Astrocyte of the spinal cord (primary cell): ENCODE measurements at regions not wholly inside any gene's neighbourhood (a gene's known extent, or its start where the extent isn't known, plus 50 kb on each side); places are given as distances from the start of the nearest gene placed in this dataset.
"Not testable (repeated sequence)": the region's sequence is repeated elsewhere in the genome, so short reads cannot be mapped to it uniquely, and the experiment has no call there.

ENCODE experiments used
- DNase-seq: peaks from one replicate; pipeline ENCODE4 v3.0.0; 2011; ENCODE audit warnings: low read depth, low spot score
- H3K4me3 ChIP-seq: 2 replicates; pipeline ENCODE4 v1.5.1; 2011; ENCODE audit warnings: low read depth, mild to moderate bottlenecking, low read length, moderate library complexity
- in situ Hi-C: cut with HindIII; loops from 2 replicates; pipeline ENCODE4 v1.10.0; 2017; ENCODE audit warnings: low sequenced_read_pairs
- TF ChIP-seq, protein P1 (sequence below): IDR thresholded peaks from 2 replicates; pipeline ENCODE4 v1.5.1; 2012; ENCODE audit warnings: low read depth, mild to moderate bottlenecking, low read length, inconsistent platforms

DNA sequence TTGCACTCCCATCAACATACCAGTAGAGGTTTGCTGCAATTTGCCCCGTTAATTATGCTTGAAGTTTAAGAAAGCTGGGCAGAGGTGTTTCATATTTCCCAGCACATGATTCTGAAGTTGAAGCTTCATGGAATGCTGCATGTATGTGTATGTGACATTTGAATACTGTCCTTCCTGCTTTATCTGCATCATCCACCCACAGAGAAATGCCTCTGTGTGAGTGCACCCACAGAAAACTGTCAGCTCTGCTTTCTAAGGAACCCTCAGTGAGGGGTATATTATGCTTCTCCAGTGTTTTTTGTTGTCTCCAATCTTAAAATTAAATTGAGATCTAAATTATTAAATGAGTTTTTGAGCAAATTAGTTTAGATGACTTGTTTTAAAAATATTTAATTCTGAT is 358.1 kb upstream of the PIK3R1 start:
- TF ChIP-seq, protein P1, sequence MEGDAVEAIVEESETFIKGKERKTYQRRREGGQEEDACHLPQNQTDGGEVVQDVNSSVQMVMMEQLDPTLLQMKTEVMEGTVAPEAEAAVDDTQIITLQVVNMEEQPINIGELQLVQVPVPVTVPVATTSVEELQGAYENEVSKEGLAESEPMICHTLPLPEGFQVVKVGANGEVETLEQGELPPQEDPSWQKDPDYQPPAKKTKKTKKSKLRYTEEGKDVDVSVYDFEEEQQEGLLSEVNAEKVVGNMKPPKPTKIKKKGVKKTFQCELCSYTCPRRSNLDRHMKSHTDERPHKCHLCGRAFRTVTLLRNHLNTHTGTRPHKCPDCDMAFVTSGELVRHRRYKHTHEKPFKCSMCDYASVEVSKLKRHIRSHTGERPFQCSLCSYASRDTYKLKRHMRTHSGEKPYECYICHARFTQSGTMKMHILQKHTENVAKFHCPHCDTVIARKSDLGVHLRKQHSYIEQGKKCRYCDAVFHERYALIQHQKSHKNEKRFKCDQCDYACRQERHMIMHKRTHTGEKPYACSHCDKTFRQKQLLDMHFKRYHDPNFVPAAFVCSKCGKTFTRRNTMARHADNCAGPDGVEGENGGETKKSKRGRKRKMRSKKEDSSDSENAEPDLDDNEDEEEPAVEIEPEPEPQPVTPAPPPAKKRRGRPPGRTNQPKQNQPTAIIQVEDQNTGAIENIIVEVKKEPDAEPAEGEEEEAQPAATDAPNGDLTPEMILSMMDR = no peak
- DNase-seq = no peak
- H3K4me3 ChIP-seq = no peak overlapping the region
- in situ Hi-C loops = no loop called here

DNA sequence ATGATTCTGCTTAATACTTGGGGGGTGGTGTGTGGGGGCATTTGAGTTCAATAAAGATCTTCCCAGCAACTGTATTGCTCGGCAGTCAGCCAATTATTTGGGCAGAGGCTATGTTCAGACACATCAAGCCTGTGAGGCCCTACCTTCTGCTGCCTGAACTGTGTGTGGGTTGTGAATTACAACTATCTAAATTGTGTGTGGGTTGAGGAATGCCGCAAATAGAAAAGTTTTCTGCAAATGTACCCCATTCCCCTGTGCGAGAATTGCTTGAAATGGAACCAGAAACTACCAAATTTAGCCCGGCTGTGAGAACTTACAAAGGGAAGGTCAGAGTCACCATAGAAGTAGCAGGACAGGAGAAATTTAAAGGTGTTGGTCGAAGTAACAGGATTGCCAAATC is 360.0 kb upstream of the PIK3R1 start:
- H3K4me3 ChIP-seq = no peak overlapping the region
- in situ Hi-C loops = no loop called here
- TF ChIP-seq, protein P1 = no peak
- no peak for DNase-seq

DNA sequence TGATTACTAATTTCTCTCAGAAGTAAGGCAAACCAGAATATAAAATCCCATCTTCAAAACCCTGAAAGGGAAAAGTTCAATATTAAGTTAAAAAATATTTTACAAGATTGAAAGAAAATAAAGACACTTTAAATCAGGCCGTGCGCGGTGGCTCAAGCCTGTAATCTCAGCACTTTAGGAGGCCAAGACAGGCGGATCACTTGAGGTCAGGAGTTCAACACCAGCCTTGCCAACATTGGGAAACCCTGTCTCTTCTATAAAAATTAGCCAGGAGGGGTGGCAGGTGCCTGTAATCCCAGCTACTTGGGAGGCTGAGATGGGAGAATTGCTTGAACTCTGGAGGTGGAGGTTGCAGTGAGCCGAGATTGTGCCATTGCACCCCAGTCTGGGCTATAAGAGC is 364.6 kb upstream of the PIK3R1 start:
- DNase-seq, in situ Hi-C loops, H3K4me3 ChIP-seq: not testable (repeated sequence)

DNA sequence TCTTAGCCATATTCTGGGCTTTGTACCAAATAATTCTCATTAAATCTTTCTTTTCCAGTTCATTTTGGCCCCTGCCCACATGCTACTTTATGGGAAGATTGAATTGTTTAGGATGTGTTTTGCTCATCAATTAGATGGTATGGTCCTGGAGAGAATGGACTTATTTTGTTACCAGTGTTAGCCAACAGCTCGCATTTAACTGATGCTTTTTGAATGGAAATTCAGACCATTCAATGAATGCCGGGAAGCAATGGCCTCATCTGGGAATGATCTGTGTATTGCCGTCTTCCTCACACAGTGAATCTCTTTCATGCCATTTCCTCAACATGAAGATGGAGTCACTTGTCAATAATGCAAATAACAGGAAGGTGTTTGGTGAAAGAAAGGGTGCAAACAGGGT is 370.6 kb upstream of the PIK3R1 start:
- no peak for DNase-seq
- H3K4me3 ChIP-seq = no peak overlapping the region
- TF ChIP-seq, protein P1 = no peak
- in situ Hi-C loops = no loop called here

DNA sequence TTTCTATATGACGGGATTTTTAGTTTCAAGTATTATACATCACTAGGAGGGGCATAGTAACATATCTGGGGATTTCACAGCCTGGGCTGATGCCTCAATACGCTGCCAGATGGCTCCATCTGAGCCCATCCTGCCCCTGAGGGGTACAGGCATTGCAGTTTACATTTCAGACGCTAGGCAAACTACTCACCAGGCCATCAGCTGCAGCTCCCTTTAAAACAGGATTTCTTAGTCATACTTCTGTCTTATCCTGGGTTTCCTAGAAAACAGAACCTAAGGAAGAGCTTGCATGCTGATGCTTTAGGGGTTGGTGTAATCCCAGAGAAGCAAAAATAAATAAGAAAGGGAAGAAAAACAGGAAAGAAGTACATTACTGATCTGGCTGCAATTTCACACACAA is 372.8 kb upstream of the PIK3R1 start:
- in situ Hi-C loops = no loop called here
- TF ChIP-seq, protein P1 = peak; percentile 37
- H3K4me3 ChIP-seq = no peak overlapping the region
- peak; percentile 19 for DNase-seq

DNA sequence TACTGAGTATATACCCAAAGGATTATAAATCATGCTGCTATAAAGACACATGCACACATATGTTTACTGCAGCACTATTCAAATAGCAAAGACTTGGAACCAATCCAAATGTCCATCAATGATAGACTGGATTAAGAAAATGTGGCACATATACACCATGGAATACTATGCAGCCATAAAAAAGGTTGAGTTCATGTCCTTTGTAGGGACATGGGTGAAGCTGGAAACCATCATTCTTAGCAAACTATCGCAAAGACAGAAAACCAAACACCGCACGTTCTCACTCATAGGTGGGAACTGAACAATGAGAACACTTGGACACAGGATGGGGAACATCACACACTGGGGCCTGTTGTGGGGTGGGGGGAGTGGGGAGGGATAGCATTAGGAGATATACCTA is 378.3 kb upstream of the PIK3R1 start:
- H3K4me3 ChIP-seq, in situ Hi-C loops, DNase-seq: not testable (repeated sequence)

DNA sequence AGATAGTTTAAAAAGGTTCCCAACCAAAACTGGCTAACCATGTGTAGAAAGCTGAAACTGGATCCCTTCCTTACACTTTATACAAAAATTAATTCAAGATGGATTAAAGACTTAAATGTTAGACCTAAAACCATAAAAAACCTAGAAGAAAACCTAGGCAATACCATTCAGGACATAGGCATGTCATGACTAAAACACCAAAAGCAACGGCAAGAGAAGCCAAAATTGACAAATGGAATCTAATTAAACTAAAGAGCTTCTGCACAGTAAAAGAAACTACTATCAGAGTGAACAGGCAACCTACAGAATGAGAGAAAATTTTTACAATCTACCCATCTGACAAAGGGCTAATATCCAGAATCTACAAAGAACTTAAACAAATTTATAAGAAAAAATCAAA is 379.1 kb upstream of the PIK3R1 start:
- DNase-seq, H3K4me3 ChIP-seq, in situ Hi-C loops: not testable (repeated sequence)

DNA sequence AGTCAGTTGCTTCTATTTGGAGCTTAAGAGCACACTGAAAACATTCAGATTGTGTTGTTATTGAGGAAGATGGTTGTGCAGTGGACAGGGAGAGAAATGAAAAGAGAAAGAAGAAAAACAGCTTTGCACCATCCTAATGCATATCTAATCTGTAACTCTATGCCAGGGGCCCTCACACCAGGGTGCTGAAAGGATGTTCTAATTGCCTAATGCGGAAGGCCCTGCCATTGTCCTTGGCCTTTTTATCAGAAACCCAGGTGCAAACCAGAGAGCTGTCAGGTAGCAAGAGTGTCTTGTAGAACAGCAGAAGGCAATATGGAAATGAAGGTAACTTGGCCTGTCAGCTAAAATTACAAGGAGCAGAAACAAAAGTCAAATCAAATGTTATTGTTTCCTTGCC is 384.5 kb upstream of the PIK3R1 start:
- TF ChIP-seq, protein P1 = no peak
- in situ Hi-C loops = no loop called here
- H3K4me3 ChIP-seq = no peak overlapping the region
- no peak for DNase-seq
